K562 (cell line): ENCODE measurements at regions not wholly inside any gene's neighbourhood (a gene's known extent, or its start where the extent isn't known, plus 50 kb on each side); places are given as distances from the start of the nearest gene placed in this dataset.

Source experiments
- ATF4 ChIP-seq: fragments of 450-650 bp; formaldehyde crosslinking; IDR thresholded peaks from 2 replicates; pipeline ENCODE4 v1.4.0; 2022; ENCODE audit warnings: mild to moderate bottlenecking, moderate library complexity
- CTCFL ChIP-seq: IDR thresholded peaks from 2 replicates; pipeline ENCODE4 v1.6.1; 2011; ENCODE audit warnings: borderline replicate concordance, low read depth, mild to moderate bottlenecking, moderate library complexity, low read length; ENCODE audit not compliant: insufficient read depth, poor library complexity, severe bottlenecking
- DACH1 ChIP-seq: fragments of 450-650 bp; IDR thresholded peaks from 2 replicates; pipeline ENCODE4 v1.6.1; 2018; ENCODE audit not compliant: partially characterized antibody
- ETS1 ChIP-seq: conservative IDR thresholded peaks from 2 replicates; pipeline ENCODE4 v1.6.1; 2011; ENCODE audit warnings: low read depth, mild to moderate bottlenecking, low read length; ENCODE audit not compliant: control insufficient read depth
- HOXB6 ChIP-seq: fragments of 250-450 bp; sonication (Bioruptor Pico); IDR thresholded peaks from 2 replicates; pipeline ENCODE4 v1.5.1; 2022; ENCODE audit warnings: mild to moderate bottlenecking, borderline replicate concordance
- MYBL2 ChIP-seq, 2 experiments: fragments of 450-650 bp in 1 of 2; sonication (generic) in 1 of 2; formaldehyde crosslinking in 1 of 2; IDR thresholded peaks; 2 replicates each; pipeline versions ENCODE4 v1.6.1 to v1.8.1; 2017 to 2022; ENCODE audit warnings: borderline replicate concordance in 1 of 2, inconsistent platforms in 1 of 2, low read depth in 1 of 2, mild to moderate bottlenecking in 1 of 2, missing genetic modification reagents in 1 of 2, moderate library complexity in 1 of 2
- SMAD4 ChIP-seq: fragments of 250-450 bp; sonication (Bioruptor Pico); conservative IDR thresholded peaks from 2 replicates; pipeline ENCODE4 v1.8.0; 2021; ENCODE audit warnings: inconsistent platforms, mild to moderate bottlenecking, moderate library complexity
- TF ChIP-seq, protein P1 (sequence below), 2 experiments: fragments of 450-650 bp in 1 of 2; sonication (generic) in 1 of 2; formaldehyde crosslinking in 1 of 2; IDR thresholded peaks; 2 replicates each; pipeline versions ENCODE4 v1.7.1 to v1.9.0; 2016 to 2022; ENCODE audit warnings: inconsistent platforms in 1 of 2, mild to moderate bottlenecking in 1 of 2, missing genetic modification reagents in 1 of 2
- TF ChIP-seq, protein P2 (sequence below): fragments of 450-650 bp; IDR thresholded peaks from 2 replicates; pipeline ENCODE4 v1.6.1; 2014; ENCODE audit warnings: low read depth, mild to moderate bottlenecking, moderate library complexity, borderline replicate concordance

- no peak for TF ChIP-seq ETS1
- TF ChIP-seq HOXB6 (CRISPR knock-in tag) = no peak
- no peak for TF ChIP-seq MYBL2 (IDR thresholded peaks at IDR 0.05; ENCODE audit: low read depth)
- TF ChIP-seq MYBL2 (CRISPR knock-in tag; IDR thresholded peaks at IDR 0.05; ENCODE audit: borderline replicate concordance) = no peak
- TF ChIP-seq, protein P1, sequence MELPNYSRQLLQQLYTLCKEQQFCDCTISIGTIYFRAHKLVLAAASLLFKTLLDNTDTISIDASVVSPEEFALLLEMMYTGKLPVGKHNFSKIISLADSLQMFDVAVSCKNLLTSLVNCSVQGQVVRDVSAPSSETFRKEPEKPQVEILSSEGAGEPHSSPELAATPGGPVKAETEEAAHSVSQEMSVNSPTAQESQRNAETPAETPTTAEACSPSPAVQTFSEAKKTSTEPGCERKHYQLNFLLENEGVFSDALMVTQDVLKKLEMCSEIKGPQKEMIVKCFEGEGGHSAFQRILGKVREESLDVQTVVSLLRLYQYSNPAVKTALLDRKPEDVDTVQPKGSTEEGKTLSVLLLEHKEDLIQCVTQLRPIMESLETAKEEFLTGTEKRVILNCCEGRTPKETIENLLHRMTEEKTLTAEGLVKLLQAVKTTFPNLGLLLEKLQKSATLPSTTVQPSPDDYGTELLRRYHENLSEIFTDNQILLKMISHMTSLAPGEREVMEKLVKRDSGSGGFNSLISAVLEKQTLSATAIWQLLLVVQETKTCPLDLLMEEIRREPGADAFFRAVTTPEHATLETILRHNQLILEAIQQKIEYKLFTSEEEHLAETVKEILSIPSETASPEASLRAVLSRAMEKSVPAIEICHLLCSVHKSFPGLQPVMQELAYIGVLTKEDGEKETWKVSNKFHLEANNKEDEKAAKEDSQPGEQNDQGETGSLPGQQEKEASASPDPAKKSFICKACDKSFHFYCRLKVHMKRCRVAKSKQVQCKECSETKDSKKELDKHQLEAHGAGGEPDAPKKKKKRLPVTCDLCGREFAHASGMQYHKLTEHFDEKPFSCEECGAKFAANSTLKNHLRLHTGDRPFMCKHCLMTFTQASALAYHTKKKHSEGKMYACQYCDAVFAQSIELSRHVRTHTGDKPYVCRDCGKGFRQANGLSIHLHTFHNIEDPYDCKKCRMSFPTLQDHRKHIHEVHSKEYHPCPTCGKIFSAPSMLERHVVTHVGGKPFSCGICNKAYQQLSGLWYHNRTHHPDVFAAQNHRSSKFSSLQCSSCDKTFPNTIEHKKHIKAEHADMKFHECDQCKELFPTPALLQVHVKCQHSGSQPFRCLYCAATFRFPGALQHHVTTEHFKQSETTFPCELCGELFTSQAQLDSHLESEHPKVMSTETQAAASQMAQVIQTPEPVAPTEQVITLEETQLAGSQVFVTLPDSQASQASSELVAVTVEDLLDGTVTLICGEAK (IDR thresholded peaks at IDR 0.05) = no peak
- TF ChIP-seq, protein P1 (CRISPR knock-in tag; IDR thresholded peaks at IDR 0.05) = no peak
- TF ChIP-seq ATF4 (CRISPR knock-in tag) = no peak
- no peak for TF ChIP-seq CTCFL
- TF ChIP-seq, protein P2, sequence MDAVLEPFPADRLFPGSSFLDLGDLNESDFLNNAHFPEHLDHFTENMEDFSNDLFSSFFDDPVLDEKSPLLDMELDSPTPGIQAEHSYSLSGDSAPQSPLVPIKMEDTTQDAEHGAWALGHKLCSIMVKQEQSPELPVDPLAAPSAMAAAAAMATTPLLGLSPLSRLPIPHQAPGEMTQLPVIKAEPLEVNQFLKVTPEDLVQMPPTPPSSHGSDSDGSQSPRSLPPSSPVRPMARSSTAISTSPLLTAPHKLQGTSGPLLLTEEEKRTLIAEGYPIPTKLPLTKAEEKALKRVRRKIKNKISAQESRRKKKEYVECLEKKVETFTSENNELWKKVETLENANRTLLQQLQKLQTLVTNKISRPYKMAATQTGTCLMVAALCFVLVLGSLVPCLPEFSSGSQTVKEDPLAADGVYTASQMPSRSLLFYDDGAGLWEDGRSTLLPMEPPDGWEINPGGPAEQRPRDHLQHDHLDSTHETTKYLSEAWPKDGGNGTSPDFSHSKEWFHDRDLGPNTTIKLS = no peak
- no peak for TF ChIP-seq DACH1
- no peak for TF ChIP-seq SMAD4
Measured at GRCh38 chr6:166861961-166862286, 94.4 kb downstream of the RNASET2 start (continued).
